Peyer's patch (tissue), 4 donors: ENCODE measurements at regions not wholly inside any gene's neighbourhood (a gene's known extent, or its start where the extent isn't known, plus 50 kb on each side); places are given as distances from the start of the nearest gene placed in this dataset.
"Not testable (repeated sequence)": the region's sequence is repeated elsewhere in the genome, so short reads cannot be mapped to it uniquely, and the experiment has no call there.

Source experiments
- DNase-seq, 3 donors: peaks; one replicate each; pipeline ENCODE4 v3.0.0-alpha.2; 2017 to 2019
- H3K27ac ChIP-seq, 4 donors: fragments of 200-600 bp; sonication (generic); one replicate each; pipeline ENCODE4 v1.5.1; 2016 to 2019
- H3K27me3 ChIP-seq, 2 donors: fragments of 200-600 bp; sonication (generic); one replicate each; pipeline ENCODE4 v1.5.1; 2019
- H3K36me3 ChIP-seq, 3 donors: fragments of 200-600 bp; sonication (generic); one replicate each; pipeline ENCODE4 v1.5.1; 2016 to 2019
- H3K4me1 ChIP-seq, 4 donors: fragments of 200-600 bp; sonication (generic); one replicate each; pipeline ENCODE4 v1.5.1; 2016 to 2019
- H3K4me3 ChIP-seq, 4 donors: fragments of 200-600 bp; sonication (generic); 1 replicate in 3 of 4; 2 replicates in 1 of 4; pipeline ENCODE4 v1.5.1; 2016 to 2019; ENCODE audit warnings: mild to moderate bottlenecking in 1 of 4
- H3K9me3 ChIP-seq, 4 donors: fragments of 200-600 bp; sonication (generic); one replicate each; pipeline ENCODE4 v1.5.1; 2016 to 2019; ENCODE audit warnings: mild to moderate bottlenecking in 1 of 4
- POLR2A ChIP-seq, 2 donors: fragments of 450-650 bp; IDR thresholded peaks; one replicate each; pipeline ENCODE4 v1.5.1; 2017; ENCODE audit warnings: antibody characterized with exemption in 2 of 2, mild to moderate bottlenecking in 2 of 2, moderate library complexity in 2 of 2
- TF ChIP-seq, protein P1 (sequence below), 6 experiments: fragments of 450-650 bp in 4 of 6; fragments of 200-600 bp in 2 of 6; sonication (generic) in 1 of 6; IDR thresholded peaks; one replicate each; pipeline ENCODE4 v1.5.1; 2017 to 2019; ENCODE audit warnings: antibody characterized with exemption in 6 of 6, mild to moderate bottlenecking in 3 of 6, moderate library complexity in 1 of 6

GRCh38 chr14:83905157-83905556, 1624.8 kb upstream of the FLRT2 start:
- no peaks in the 10 kb centered on the region for H3K36me3 ChIP-seq
- TF ChIP-seq POLR2A (IDR thresholded peaks at IDR 0.05) = no peak
- TF ChIP-seq, protein P1, sequence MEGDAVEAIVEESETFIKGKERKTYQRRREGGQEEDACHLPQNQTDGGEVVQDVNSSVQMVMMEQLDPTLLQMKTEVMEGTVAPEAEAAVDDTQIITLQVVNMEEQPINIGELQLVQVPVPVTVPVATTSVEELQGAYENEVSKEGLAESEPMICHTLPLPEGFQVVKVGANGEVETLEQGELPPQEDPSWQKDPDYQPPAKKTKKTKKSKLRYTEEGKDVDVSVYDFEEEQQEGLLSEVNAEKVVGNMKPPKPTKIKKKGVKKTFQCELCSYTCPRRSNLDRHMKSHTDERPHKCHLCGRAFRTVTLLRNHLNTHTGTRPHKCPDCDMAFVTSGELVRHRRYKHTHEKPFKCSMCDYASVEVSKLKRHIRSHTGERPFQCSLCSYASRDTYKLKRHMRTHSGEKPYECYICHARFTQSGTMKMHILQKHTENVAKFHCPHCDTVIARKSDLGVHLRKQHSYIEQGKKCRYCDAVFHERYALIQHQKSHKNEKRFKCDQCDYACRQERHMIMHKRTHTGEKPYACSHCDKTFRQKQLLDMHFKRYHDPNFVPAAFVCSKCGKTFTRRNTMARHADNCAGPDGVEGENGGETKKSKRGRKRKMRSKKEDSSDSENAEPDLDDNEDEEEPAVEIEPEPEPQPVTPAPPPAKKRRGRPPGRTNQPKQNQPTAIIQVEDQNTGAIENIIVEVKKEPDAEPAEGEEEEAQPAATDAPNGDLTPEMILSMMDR (IDR thresholded peaks at IDR 0.05) = no peak
- no peaks in the 10 kb centered on the region for H3K4me1 ChIP-seq
- H3K27ac ChIP-seq = no peak overlapping the region
- H3K27me3 ChIP-seq = no peaks in the 10 kb centered on the region
- DNase-seq = no peak
- H3K9me3 ChIP-seq = no peaks in the 10 kb centered on the region
- H3K4me3 ChIP-seq = no peak overlapping the region

GRCh38 chr14:83908419-83908818, 1621.5 kb upstream of the FLRT2 start:
- DNase-seq = no peak
- Histone ChIP-seq H3K9me3 (no peaks in the 10 kb centered on the region), H3K27me3 (no peaks in the 10 kb centered on the region), H3K4me1 (no peaks in the 10 kb centered on the region), H3K36me3 (no peaks in the 10 kb centered on the region), H3K27ac (no peak overlapping the region), H3K4me3 (no peak overlapping the region)
- TF ChIP-seq, protein P1 (IDR thresholded peaks at IDR 0.05) = no peak
- no peak for TF ChIP-seq POLR2A (IDR thresholded peaks at IDR 0.05)

GRCh38 chr14:83909507-83909906, 1620.4 kb upstream of the FLRT2 start:
- TF ChIP-seq POLR2A (IDR thresholded peaks at IDR 0.05) = no peak
- TF ChIP-seq, protein P1 (IDR thresholded peaks at IDR 0.05) = no peak
- Histone ChIP-seq H3K9me3 (no peaks in the 10 kb centered on the region), H3K27me3 (no peaks in the 10 kb centered on the region), H3K36me3 (no peaks in the 10 kb centered on the region), H3K27ac (no peak overlapping the region), H3K4me3 (no peak overlapping the region), H3K4me1 (no peaks in the 10 kb centered on the region)
- DNase-seq = no peak

DNA sequence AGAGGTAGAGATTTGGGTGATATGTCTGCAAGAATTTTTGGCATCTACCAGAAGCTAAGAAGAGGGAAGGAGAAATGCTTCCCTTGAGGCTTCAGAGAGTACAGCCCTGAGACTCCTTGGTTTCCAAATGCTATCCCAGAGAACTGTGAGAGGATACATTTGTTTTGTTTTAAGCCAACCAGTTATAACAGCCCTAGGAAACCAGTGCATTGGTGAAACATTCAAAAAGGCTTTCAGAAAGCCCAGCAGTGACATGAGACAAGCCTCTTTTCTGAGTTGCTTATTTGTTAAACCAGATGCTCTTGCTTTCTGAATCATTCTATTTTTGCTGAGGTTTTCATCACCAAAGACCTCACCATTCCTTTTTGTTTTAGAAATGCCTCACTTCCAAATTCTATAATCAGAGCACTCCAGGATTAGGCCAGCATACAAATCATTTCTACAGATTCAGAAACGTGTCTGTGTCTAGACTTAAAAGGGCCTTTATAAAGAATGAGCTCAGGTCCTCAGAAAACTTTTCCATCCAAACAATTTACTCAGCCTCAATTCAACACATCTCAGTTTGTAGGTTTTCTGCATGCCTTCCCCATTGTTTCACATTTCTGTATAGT, 1617.8 kb upstream of the FLRT2 start:
- Histone ChIP-seq H3K27ac (no peak overlapping the region), H3K4me1 (no peaks in the 10 kb centered on the region), H3K4me3 (no peak overlapping the region), H3K27me3 (no peaks in the 10 kb centered on the region), H3K9me3 (no peaks in the 10 kb centered on the region), H3K36me3 (no peaks in the 10 kb centered on the region)
- TF ChIP-seq POLR2A (IDR thresholded peaks at IDR 0.05) = no peak
- TF ChIP-seq, protein P1 (IDR thresholded peaks at IDR 0.05) = no peak
- no peak for DNase-seq

GRCh38 chr14:83913476-83913875, 1616.5 kb upstream of the FLRT2 start:
- Histone ChIP-seq H3K27ac (no peak overlapping the region), H3K36me3 (no peaks in the 10 kb centered on the region), H3K4me1 (no peaks in the 10 kb centered on the region), H3K9me3 (no peaks in the 10 kb centered on the region), H3K4me3 (no peak overlapping the region), H3K27me3 (no peaks in the 10 kb centered on the region)
- DNase-seq = no peak
- TF ChIP-seq POLR2A (IDR thresholded peaks at IDR 0.05) = no peak
- TF ChIP-seq, protein P1 (IDR thresholded peaks at IDR 0.05) = no peak

- no peaks in the 10 kb centered on the region for H3K4me1 ChIP-seq
- no peak overlapping the region for H3K27ac ChIP-seq
- TF ChIP-seq POLR2A (IDR thresholded peaks at IDR 0.05) = no peak
- TF ChIP-seq, protein P1 (IDR thresholded peaks at IDR 0.05) = no peak
- H3K27me3 ChIP-seq = no peaks in the 10 kb centered on the region
- no peaks in the 10 kb centered on the region for H3K36me3 ChIP-seq
- no peak overlapping the region for H3K4me3 ChIP-seq
- H3K9me3 ChIP-seq = no peaks in the 10 kb centered on the region
- DNase-seq = no peak
Measured at GRCh38 chr14:83918546-83918945, 1611.4 kb upstream of the FLRT2 start.

- H3K27ac ChIP-seq, DNase-seq, H3K36me3 ChIP-seq, H3K27me3 ChIP-seq, H3K4me3 ChIP-seq, H3K9me3 ChIP-seq, H3K4me1 ChIP-seq: not testable (repeated sequence)
Measured at GRCh38 chr14:83919675-83920074, 1610.3 kb upstream of the FLRT2 start.
